Fibroblast of lung (primary cell): ENCODE measurements at regions not wholly inside any gene's neighbourhood (a gene's known extent, or its start where the extent isn't known, plus 50 kb on each side); places are given as distances from the start of the nearest gene placed in this dataset.
"Not testable (repeated sequence)": the region's sequence is repeated elsewhere in the genome, so short reads cannot be mapped to it uniquely, and the experiment has no call there.

ENCODE experiments used
- DNase-seq, 2 donors: peaks; one replicate each; pipeline versions ENCODE4 v3.0.0 to v3.0.0-alpha.2; 2010; ENCODE audit warnings: low read depth in 2 of 2
- H2AFZ ChIP-seq: 2 replicates; pipeline ENCODE4 v1.5.1; 2012; ENCODE audit warnings: low read length, control low read depth, inconsistent platforms
- H3K27ac ChIP-seq: 2 replicates; pipeline ENCODE4 v1.5.1; 2011; ENCODE audit warnings: low read length, control low read depth; ENCODE audit not compliant: insufficient read depth
- H3K27me3 ChIP-seq: 2 replicates; pipeline ENCODE4 v1.5.1; 2011; ENCODE audit warnings: mild to moderate bottlenecking, low read length; ENCODE audit not compliant: control insufficient read depth, insufficient read depth
- H3K36me3 ChIP-seq: 2 replicates; pipeline ENCODE4 v1.5.1; 2011; ENCODE audit warnings: low read length; ENCODE audit not compliant: control insufficient read depth, insufficient read depth
- H3K4me1 ChIP-seq: 2 replicates; pipeline ENCODE4 v1.5.1; 2011; ENCODE audit warnings: low read length; ENCODE audit not compliant: control insufficient read depth, insufficient read depth; ENCODE audit errors: extremely low read depth
- H3K4me2 ChIP-seq: 2 replicates; pipeline ENCODE4 v1.5.1; 2011; ENCODE audit warnings: low read length, control low read depth; ENCODE audit not compliant: insufficient read depth; ENCODE audit errors: extremely low read depth
- H3K4me3 ChIP-seq, 4 experiments: fragments of 200-600 bp in 1 of 4; sonication (generic) in 1 of 4; replicated peaks in 1 of 4; 2 replicates each; pipeline ENCODE4 v1.5.1; 2011 to 2016; ENCODE audit warnings: low read length in 4 of 4, low read depth in 3 of 4, mild to moderate bottlenecking in 3 of 4, control low read depth in 2 of 4, inconsistent platforms in 1 of 4, mixed read lengths in 1 of 4; ENCODE audit not compliant: insufficient read depth in 1 of 4; ENCODE audit errors: control extremely low read depth in 1 of 4
- H3K79me2 ChIP-seq: 2 replicates; pipeline ENCODE4 v1.5.1; 2012; ENCODE audit warnings: mild to moderate bottlenecking, low read length, inconsistent platforms; ENCODE audit not compliant: control insufficient read depth, insufficient read depth
- H3K9ac ChIP-seq: 2 replicates; pipeline ENCODE4 v1.5.1; 2011; ENCODE audit warnings: mild to moderate bottlenecking, low read length, control low read depth; ENCODE audit not compliant: insufficient read depth
- H3K9me3 ChIP-seq: 2 replicates; pipeline ENCODE4 v1.5.1; 2012; ENCODE audit warnings: low read depth, low read length; ENCODE audit not compliant: control insufficient read depth, insufficient read depth
- H4K20me1 ChIP-seq: 2 replicates; pipeline ENCODE4 v1.5.1; 2011; ENCODE audit warnings: low read length; ENCODE audit not compliant: control insufficient read depth, insufficient read depth; ENCODE audit errors: extremely low read depth
- EZH2 ChIP-seq: IDR thresholded peaks from 2 replicates; pipeline ENCODE4 v1.5.1; 2012; ENCODE audit warnings: low read length, control low read depth, mild to moderate bottlenecking; ENCODE audit errors: missing control alignments
- TF ChIP-seq, protein P1 (sequence below), 2 donors: IDR thresholded peaks in 1 of 2; conservative IDR thresholded peaks in 1 of 2; 1 replicate in 1 of 2; 2 replicates in 1 of 2; pipeline ENCODE4 v1.5.1; 2011 to 2012; ENCODE audit warnings: low read length in 2 of 2, control low read depth in 1 of 2, inconsistent platforms in 1 of 2, low read depth in 1 of 2, mild to moderate bottlenecking in 1 of 2

DNA sequence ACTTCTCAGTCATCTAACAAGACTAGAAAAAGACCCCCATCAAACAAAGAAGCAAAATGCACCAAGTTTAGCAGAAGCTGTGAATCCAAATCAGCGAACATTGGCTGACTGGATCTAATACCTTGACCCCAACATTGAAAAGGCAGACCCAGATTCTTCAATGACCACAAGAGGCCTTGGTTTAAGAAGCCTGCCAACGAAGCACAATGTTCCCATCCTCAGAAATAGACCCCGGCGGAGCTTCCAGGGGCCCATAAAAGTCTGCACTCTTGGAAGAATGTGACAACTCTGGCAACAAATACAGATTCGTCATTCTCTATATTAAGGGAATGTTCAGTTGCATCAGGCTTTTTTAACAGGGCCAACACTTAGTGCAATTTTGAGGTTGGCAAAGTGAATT, 112.8 kb upstream of the BCL6 start:
- Histone ChIP-seq H3K27me3 (no peaks in the 10 kb centered on the region), H4K20me1 (no peaks in the 10 kb centered on the region), H2AFZ (no peak overlapping the region), H3K79me2 (no peaks in the 10 kb centered on the region), H3K36me3 (no peaks in the 10 kb centered on the region), H3K4me1 (no peaks in the 10 kb centered on the region), H3K9ac (no peak overlapping the region), H3K4me2 (no peak overlapping the region), H3K4me3 (no peak overlapping the region), H3K9me3 (no peaks in the 10 kb centered on the region), H3K27ac (no peak overlapping the region)
- TF ChIP-seq, protein P1, sequence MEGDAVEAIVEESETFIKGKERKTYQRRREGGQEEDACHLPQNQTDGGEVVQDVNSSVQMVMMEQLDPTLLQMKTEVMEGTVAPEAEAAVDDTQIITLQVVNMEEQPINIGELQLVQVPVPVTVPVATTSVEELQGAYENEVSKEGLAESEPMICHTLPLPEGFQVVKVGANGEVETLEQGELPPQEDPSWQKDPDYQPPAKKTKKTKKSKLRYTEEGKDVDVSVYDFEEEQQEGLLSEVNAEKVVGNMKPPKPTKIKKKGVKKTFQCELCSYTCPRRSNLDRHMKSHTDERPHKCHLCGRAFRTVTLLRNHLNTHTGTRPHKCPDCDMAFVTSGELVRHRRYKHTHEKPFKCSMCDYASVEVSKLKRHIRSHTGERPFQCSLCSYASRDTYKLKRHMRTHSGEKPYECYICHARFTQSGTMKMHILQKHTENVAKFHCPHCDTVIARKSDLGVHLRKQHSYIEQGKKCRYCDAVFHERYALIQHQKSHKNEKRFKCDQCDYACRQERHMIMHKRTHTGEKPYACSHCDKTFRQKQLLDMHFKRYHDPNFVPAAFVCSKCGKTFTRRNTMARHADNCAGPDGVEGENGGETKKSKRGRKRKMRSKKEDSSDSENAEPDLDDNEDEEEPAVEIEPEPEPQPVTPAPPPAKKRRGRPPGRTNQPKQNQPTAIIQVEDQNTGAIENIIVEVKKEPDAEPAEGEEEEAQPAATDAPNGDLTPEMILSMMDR (conservative IDR thresholded peaks at IDR 0.05 in 1 of 2, IDR thresholded peaks at IDR 0.05 in 1 of 2; ENCODE audit: low read depth in 1 of 2, low read length in 2 of 2), result no peak
- TF ChIP-seq EZH2, result no peak
- DNase-seq, result no peak

DNA sequence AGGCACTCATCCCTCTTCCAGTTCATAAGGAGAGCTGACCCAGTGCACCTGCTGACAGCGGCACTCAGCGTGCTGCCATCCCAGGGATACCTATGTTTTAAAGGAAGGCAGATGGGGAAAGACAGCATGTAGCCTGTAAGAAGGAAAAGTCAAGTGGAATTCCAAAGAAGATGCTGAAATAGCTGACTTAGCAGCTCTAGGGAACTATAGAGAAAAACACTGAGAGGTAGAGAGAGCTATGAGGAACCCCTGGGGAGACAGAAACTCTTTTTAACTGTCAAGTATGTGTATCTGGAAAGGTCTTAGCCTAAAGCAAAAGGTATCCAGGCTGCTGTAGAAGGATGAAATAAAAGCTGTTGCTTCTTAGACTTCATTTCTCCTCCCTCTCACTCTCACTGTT, 113.4 kb upstream of the BCL6 start:
- no peak overlapping the region for H3K27ac ChIP-seq
- no peak for DNase-seq

DNA sequence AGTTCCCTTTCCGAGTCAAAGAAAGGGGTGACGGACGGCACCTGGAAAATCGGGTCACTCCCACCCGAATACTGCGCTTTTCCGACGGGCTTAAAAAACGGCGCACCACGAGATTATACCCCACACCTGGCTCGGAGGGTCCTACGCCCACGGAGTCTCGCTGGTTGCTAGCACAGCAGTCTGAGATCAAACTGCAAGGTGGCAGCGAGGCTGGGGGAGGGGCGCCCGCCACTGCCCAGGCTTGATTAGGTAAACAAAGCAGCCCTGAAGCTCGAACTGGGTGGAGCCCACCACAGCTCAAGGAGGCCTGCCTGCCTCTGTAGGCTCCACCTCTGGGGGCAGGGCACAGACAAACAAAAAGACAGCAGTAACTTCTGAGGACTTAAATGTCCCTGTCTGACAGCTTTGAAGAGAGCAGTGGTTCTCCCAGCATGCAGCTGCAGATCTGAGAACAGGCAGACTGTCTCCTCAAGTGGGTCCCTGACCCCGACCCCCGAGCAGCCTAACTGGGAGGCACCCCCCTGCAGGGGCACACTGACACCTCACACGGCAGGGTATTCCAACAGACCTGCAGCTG, 117.5 kb upstream of the BCL6 start:
- not testable (repeated sequence) for H3K4me1 ChIP-seq, H3K27me3 ChIP-seq, DNase-seq, H3K27ac ChIP-seq, H3K79me2 ChIP-seq, H2AFZ ChIP-seq, H4K20me1 ChIP-seq, H3K4me3 ChIP-seq, H3K4me2 ChIP-seq, H3K36me3 ChIP-seq, H3K9me3 ChIP-seq, H3K9ac ChIP-seq

More for the DNA sequence above, 113.4 kb upstream of the BCL6 start:
- TF ChIP-seq, protein P1 (conservative IDR thresholded peaks at IDR 0.05 in 1 of 2, IDR thresholded peaks at IDR 0.05 in 1 of 2; ENCODE audit: low read depth in 1 of 2, low read length in 2 of 2), result no peak
- TF ChIP-seq EZH2, result no peak
- Histone ChIP-seq H3K36me3 (no peaks in the 10 kb centered on the region), H3K9me3 (no peaks in the 10 kb centered on the region), H3K4me1 (no peaks in the 10 kb centered on the region), H3K9ac (no peak overlapping the region), H3K4me2 (no peak overlapping the region), H2AFZ (no peak overlapping the region), H3K79me2 (no peaks in the 10 kb centered on the region), H3K27me3 (no peaks in the 10 kb centered on the region), H3K4me3 (no peak overlapping the region), H4K20me1 (no peaks in the 10 kb centered on the region)
